GM11168 (cell line): ENCODE measurements at regions not wholly inside any gene's neighbourhood (a gene's known extent, or its start where the extent isn't known, plus 50 kb on each side); places are given as distances from the start of the nearest gene placed in this dataset.
"Not testable (repeated sequence)": the region's sequence is repeated elsewhere in the genome, so short reads cannot be mapped to it uniquely, and the experiment has no call there.

Source experiments
- in situ Hi-C: fragments of 300-500 bp; cut with MboI; formaldehyde crosslinking; loops from one replicate; pipeline ENCODE4 v1.12.0; 2022; ENCODE audit warnings: low sequenced_read_pairs; ENCODE audit not compliant: unreplicated experiment

DNA sequence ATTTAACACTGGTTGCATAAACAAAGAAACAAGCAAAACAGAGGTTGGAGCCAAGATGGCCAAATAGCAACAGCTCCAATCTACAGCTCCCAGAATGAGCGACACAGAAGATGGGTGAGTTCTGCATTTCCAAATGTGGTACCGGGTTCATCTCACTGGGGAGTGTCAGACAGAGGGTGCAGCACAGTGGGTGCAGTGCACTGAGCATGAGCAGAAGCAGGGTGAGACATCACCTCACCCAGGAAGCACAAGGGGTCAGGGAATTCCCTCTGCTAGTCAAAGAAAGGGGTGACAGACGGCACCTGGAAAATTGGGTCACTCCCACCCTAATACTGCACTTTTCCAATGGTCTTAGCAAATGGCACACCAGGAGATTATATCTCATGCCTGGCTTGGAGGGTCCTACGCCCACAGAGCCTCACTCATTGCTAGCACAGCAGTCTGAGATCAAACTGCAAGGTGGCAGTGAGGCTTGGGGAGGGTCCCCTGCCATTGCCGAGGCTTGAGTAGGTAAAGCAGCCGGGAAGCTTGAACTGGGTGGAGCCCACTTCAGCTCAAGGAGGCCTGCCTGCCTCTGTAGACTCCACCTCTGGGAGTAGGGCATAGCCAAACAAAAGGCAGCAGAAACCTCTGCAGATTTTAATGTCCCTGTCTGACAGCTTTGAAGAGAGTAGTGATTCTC is 4186.5 kb upstream of the OR11H1 start:
- in situ Hi-C loops: not testable (repeated sequence)

DNA sequence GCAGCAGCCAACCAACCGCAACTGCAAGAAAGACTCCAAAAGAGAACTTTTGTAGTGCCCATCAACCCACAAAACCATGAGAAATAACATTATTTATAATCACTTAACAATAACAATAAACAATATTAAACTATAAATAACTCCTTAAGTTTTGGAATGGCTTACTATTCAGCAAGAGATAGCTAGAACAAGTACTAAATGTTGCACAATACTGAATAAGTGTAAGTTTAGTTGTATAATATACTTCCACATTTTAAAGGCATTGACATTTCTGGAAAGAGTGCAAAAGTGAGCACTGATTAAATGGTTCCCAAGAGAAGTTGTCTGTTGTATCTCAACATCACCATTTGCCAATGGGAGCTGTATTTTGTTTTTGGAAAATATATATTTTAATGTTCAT is 4176.8 kb upstream of the OR11H1 start:
- in situ Hi-C loops: not testable (repeated sequence)

DNA sequence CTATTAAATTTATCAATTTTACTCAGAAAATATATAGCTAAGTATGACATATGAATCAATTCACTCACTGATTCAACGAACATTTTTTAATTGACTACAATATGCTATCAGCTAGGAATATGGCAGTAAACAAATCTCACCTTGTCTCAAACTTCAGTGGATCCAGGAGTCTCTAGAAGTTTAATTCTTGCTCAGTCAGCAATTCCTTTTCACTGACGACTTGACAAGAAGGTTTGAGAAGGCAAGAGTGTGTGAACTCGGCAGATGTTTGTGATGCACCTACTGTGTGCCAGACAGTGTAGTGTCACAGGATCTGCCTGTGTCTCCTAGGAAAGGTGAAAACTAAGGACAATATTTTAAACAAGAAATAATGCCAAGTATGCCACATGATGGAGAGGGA is 4175.7 kb upstream of the OR11H1 start:
- in situ Hi-C loops: not testable (repeated sequence)

DNA sequence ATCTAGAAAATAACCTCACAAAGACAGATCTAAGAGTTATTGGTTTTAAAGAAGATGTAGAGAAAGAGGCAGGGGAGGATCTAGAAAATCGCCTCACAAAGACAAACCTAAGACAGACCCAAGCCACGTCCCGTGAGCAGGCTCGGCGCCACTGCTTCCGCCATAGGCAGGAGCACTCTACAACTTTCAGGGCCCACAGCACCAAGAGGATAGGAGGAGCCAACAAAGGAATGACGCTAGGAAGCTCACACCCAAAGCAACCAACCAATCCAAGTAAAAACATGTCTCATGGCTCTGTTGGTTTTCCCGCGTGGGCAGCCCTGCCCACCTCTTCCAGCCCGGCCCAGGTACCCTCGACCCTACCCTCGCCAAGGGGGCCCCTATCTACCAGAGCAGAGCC is 4167.4 kb upstream of the OR11H1 start:
- in situ Hi-C loops: no loop called here

DNA sequence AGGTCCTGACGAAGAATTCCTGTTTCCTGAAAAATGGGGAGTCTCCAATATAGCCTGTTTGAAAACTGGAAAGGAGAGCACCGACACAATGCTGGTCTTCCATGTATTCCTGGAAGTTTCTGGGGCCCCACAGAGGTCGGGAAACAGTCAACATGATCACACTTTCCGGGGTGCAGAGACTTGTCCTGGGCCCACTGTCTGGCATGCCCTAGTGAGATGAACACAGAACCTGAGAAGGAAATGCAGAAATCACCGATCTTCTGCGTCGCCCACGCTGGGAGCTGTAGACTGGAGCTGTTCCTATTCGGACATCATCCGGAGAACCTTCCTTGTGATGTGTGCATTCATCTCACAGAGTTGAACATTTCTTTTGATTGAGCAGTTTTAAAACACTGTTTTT is 4166.5 kb upstream of the OR11H1 start:
- in situ Hi-C loops: not testable (repeated sequence)

DNA sequence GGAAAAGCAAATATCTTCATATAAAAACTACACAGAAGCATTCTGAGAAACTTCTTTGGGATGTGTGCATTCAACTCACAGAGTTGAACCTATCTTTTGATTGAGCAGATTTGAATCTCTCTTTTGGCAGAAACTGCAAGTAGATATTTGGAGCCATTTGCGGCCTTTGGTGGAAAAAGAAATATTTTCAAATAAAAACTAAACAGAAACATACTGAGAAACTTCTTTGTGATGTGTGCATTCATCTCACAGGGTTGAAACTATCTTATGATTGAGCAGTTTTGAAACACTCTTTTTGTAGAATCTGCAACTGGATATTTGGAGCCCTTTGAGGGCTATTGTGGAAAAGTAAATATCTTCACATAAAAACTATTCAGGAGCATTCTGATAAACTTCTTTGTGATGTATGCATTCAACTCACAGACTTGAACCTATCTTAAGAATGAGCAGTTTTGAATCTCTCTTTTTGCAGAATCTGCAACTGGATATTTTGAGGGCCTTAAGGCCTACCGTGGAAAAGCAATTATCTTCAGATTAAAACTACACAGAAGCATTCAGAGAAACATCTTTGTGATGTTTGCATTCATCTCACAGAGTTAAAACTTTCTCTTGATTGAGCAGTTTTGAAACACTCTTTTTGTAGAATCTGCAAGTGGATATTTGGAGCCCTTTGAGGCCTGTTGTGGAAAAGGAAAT is 4158.2 kb upstream of the OR11H1 start:
- in situ Hi-C loops: not testable (repeated sequence)

DNA sequence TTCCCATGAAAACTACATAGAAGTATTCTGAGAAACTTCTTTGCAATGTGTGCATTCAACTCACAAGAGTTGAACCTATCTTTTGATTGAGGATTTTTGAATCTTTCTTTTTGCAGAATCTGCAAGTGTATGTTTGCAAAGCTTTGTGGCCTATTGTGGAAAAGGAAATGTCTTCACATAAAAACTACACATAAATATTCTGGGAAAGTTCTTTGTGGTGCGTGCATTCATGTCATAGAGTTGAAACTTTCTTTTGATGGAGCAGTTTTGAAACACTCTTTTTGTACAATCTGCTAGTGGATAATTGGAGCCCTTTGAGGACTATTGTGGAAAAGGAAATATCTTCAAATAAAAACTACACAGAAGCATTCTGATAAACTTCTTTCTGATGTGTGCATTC is 4157.7 kb upstream of the OR11H1 start:
- in situ Hi-C loops: not testable (repeated sequence)
